HG02938 (cell line): ENCODE measurements at regions not wholly inside any gene's neighbourhood (a gene's known extent, or its start where the extent isn't known, plus 50 kb on each side); places are given as distances from the start of the nearest gene placed in this dataset.

Source experiments
- ATAC-seq: cut with Tn5 transposase; IDR thresholded peaks from one replicate; pipeline ENCODE4 v1.9.1; 2021; ENCODE audit warnings: mild to moderate bottlenecking, moderate library complexity; ENCODE audit not compliant: unreplicated experiment

- no peak for ATAC-seq
Measured at GRCh38 chr12:115245020-115245419, 561.0 kb upstream of the TBX3 start.

- no peak for ATAC-seq
Measured at GRCh38 chr12:115243933-115244628, 560.1 kb upstream of the TBX3 start.

- no peak for ATAC-seq
Measured at GRCh38 chr12:115240251-115240650, 556.3 kb upstream of the TBX3 start.

GRCh38 chr12:115235880-115236279 is 551.9 kb upstream of the TBX3 start:
- ATAC-seq = no peak

- no peak for ATAC-seq
Measured at GRCh38 chr12:115233891-115234543, 550.0 kb upstream of the TBX3 start.

- ATAC-seq = no peak
Measured at GRCh38 chr12:115232455-115233156, 548.6 kb upstream of the TBX3 start.

- ATAC-seq = no peak
Measured at GRCh38 chr12:115230606-115231005, 546.6 kb upstream of the TBX3 start.

- ATAC-seq = no peak
Measured at GRCh38 chr12:115229517-115229916, 545.5 kb upstream of the TBX3 start.

- no peak for ATAC-seq
Measured at GRCh38 chr12:115228434-115228833, 544.5 kb upstream of the TBX3 start.

- ATAC-seq = no peak
Measured at GRCh38 chr12:115227137-115227615, 543.2 kb upstream of the TBX3 start.

- ATAC-seq = no peak
Measured at GRCh38 chr12:115225845-115226244, 541.9 kb upstream of the TBX3 start.

- ATAC-seq = no peak
Measured at GRCh38 chr12:115223991-115224390, 540.0 kb upstream of the TBX3 start.

GRCh38 chr12:115223322-115223721 is 539.3 kb upstream of the TBX3 start:
- ATAC-seq = no peak

GRCh38 chr12:115222220-115222619 is 538.2 kb upstream of the TBX3 start:
- ATAC-seq = no peak

- ATAC-seq = no peak
Measured at GRCh38 chr12:115216301-115216700, 532.3 kb upstream of the TBX3 start.

- ATAC-seq = no peak
Measured at GRCh38 chr12:115215544-115215943, 531.6 kb upstream of the TBX3 start.

GRCh38 chr12:115213538-115214016 is 529.6 kb upstream of the TBX3 start:
- no peak for ATAC-seq

- no peak for ATAC-seq
Measured at GRCh38 chr12:115213118-115213517, 529.1 kb upstream of the TBX3 start.

GRCh38 chr12:115212356-115212755 is 528.4 kb upstream of the TBX3 start:
- no peak for ATAC-seq

GRCh38 chr12:115210533-115211252 is 526.7 kb upstream of the TBX3 start:
- no peak for ATAC-seq

- no peak for ATAC-seq
Measured at GRCh38 chr12:115209230-115209629, 525.3 kb upstream of the TBX3 start.
